Body of pancreas (tissue), 4 donors: ENCODE measurements at regions not wholly inside any gene's neighbourhood (a gene's known extent, or its start where the extent isn't known, plus 50 kb on each side); places are given as distances from the start of the nearest gene placed in this dataset.

Experiments used
- ATAC-seq: fragments of 150-250 bp; one replicate; pipeline ENCODE4 v1.9.1; 2016
- DNase-seq, 4 donors: peaks; one replicate each; pipeline ENCODE4 v3.0.0-alpha.2; 2019
- H3K27ac ChIP-seq, 4 donors: fragments of 200-600 bp; sonication (generic); 1 replicate in 3 of 4; 2 replicates in 1 of 4; pipeline versions ENCODE4 v1.5.1 to v1.6.1; 2016 to 2019; ENCODE audit warnings: mild to moderate bottlenecking in 1 of 4, mixed read lengths in 1 of 4, moderate library complexity in 1 of 4
- H3K27me3 ChIP-seq, 2 donors: fragments of 200-600 bp; sonication (generic); one replicate each; pipeline ENCODE4 v1.6.0; 2016; ENCODE audit warnings: mild to moderate bottlenecking in 1 of 2
- H3K36me3 ChIP-seq, 2 donors: fragments of 200-600 bp; sonication (generic); replicated peaks in 1 of 2; 2 replicates each; pipeline ENCODE4 v1.5.1; 2016; ENCODE audit warnings: low read depth in 2 of 2; ENCODE audit not compliant: insufficient read depth in 1 of 2
- H3K4me1 ChIP-seq: fragments of 200-600 bp; sonication (generic); one replicate; pipeline ENCODE4 v1.6.0; 2016
- H3K4me3 ChIP-seq, 2 donors: fragments of 200-600 bp; sonication (generic); 1 replicate in 1 of 2; 2 replicates in 1 of 2; pipeline ENCODE4 v1.5.1; 2016 to 2019
- H3K9me3 ChIP-seq, 3 donors: fragments of 200-600 bp; sonication (generic); 1 replicate in 2 of 3; 2 replicates in 1 of 3; pipeline ENCODE4 v1.5.1; 2016
- POLR2A ChIP-seq, 3 donors: fragments of 450-650 bp; IDR thresholded peaks; one replicate each; pipeline ENCODE4 v1.6.1; 2016; ENCODE audit warnings: antibody characterized with exemption in 3 of 3, mild to moderate bottlenecking in 2 of 3
- WGBS, 2 donors: methylation state at CpG; one replicate each; pipeline ENCODE4 v1.1.5; 2017; 5-methylcytosine and 5-hydroxymethylcytosine counted together
- intact Hi-C: fragments of 100-400 bp; cut with DNase I; formaldehyde crosslinking; loops from one replicate; pipeline ENCODE4 v1.15.1; 2023
- TF ChIP-seq, protein P1 (sequence below), 7 experiments: fragments of 450-650 bp in 4 of 7; fragments of 200-600 bp in 3 of 7; sonication (generic) in 3 of 7; IDR thresholded peaks; one replicate each; pipeline ENCODE4 v1.5.1; 2016 to 2019; ENCODE audit warnings: antibody characterized with exemption in 7 of 7

DNA sequence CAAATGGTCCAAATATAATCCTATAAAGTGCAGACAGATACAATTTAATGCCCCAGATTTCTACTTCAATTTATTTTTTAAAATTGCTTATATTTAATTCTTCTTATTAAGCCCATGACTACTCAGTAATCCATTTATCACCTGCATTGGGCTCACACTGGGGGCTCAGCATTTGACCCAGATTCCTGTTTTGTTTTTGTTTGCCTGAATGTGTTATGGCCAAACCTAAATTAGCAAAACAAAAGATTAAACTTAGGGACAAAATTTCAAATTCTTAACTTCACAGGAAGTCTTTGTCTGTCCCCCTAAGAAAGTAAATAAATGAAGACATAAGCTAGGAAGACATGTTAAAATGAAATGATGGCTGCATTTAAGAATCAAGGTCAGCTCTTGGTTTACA, 322.3 kb downstream of the RMST start:
- no peak overlapping the region for H3K27ac ChIP-seq

DNA sequence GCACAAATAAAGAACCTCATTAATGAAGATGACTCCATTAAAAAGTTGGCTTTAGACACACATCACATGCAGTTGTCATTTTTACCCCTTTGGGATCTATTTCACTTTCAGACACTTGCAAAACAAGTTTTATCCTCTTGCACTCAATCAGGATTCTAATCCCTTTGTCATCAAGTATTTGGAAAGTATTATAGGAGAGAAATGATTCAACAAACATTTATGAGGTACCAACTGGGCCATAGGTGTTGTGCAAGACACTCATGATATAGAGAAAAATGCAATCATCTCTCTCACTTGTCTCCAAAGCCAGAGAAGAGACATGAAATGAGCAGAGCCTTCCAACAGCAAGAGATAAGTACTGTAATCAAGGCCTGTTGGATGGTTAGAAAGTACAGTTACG, 327.7 kb downstream of the RMST start:
- 81 to 96% methylated on average over 1 of the region's 1 CpG for WGBS, 2 donors
- no peak overlapping the region for H3K4me3 ChIP-seq
- H3K27me3 ChIP-seq = no peaks in the 10 kb centered on the region
- H3K36me3 ChIP-seq = no peaks in the 10 kb centered on the region
- H3K27ac ChIP-seq = no peak overlapping the region
- DNase-seq = no peak
- no peak for TF ChIP-seq POLR2A (IDR thresholded peaks at IDR 0.05)
- TF ChIP-seq, protein P1, sequence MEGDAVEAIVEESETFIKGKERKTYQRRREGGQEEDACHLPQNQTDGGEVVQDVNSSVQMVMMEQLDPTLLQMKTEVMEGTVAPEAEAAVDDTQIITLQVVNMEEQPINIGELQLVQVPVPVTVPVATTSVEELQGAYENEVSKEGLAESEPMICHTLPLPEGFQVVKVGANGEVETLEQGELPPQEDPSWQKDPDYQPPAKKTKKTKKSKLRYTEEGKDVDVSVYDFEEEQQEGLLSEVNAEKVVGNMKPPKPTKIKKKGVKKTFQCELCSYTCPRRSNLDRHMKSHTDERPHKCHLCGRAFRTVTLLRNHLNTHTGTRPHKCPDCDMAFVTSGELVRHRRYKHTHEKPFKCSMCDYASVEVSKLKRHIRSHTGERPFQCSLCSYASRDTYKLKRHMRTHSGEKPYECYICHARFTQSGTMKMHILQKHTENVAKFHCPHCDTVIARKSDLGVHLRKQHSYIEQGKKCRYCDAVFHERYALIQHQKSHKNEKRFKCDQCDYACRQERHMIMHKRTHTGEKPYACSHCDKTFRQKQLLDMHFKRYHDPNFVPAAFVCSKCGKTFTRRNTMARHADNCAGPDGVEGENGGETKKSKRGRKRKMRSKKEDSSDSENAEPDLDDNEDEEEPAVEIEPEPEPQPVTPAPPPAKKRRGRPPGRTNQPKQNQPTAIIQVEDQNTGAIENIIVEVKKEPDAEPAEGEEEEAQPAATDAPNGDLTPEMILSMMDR (IDR thresholded peaks at IDR 0.05) = no peak
- H3K4me1 ChIP-seq = no peaks in the 10 kb centered on the region
- no peak for ATAC-seq
- peaks cover 0 to 7% (median 0%) of the 10 kb centered on the region in 3 donors for H3K9me3 ChIP-seq
- intact Hi-C loops = no loop called here

More for the DNA sequence above, 322.3 kb downstream of the RMST start:
- TF ChIP-seq, protein P1 (IDR thresholded peaks at IDR 0.05) = no peak
- no peak for TF ChIP-seq POLR2A (IDR thresholded peaks at IDR 0.05)
- no peaks in the 10 kb centered on the region for H3K27me3 ChIP-seq
- intact Hi-C loops = no loop called here
- no peak overlapping the region for H3K4me3 ChIP-seq
- no peaks in the 10 kb centered on the region for H3K4me1 ChIP-seq
- H3K9me3 ChIP-seq = no peaks in the 10 kb centered on the region
- H3K36me3 ChIP-seq = no peaks in the 10 kb centered on the region
- ATAC-seq (no peak), DNase-seq (no peak)

DNA sequence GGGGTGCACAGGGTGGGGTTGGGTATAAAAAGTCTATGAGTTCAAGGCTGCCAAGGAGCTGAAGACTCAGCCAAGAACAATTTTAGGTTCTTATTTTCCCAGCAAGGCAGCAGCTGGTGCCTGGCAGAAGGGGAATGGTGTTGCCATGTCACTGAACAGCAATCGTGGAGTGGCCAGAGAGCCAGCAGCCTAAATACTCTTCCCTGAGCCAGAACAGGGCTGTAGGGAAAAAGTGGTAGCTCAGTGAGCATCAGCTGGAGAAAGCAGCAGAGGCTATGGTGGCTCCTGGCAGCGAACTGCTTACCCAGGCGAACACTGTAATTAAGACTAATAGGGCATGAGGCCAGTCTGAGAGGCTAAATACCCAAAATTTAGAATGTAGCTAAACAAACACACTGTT, 334.9 kb downstream of the RMST start:
- H3K27me3 ChIP-seq = no peaks in the 10 kb centered on the region
- H3K4me1 ChIP-seq = no peaks in the 10 kb centered on the region
- no peaks in the 10 kb centered on the region for H3K36me3 ChIP-seq
- intact Hi-C loops = no loop called here
- H3K27ac ChIP-seq = no peak overlapping the region
- H3K9me3 ChIP-seq = peaks cover 0 to 7% (median 0%) of the 10 kb centered on the region in 3 donors
- 75 to 80% methylated on average over 3 of the region's 3 CpGs for WGBS, 2 donors
- ATAC-seq = no peak
- no peak for TF ChIP-seq POLR2A (IDR thresholded peaks at IDR 0.05)
- TF ChIP-seq, protein P1 (IDR thresholded peaks at IDR 0.05) = no peak
- no peak overlapping the region for H3K4me3 ChIP-seq
- DNase-seq = no peak

DNA sequence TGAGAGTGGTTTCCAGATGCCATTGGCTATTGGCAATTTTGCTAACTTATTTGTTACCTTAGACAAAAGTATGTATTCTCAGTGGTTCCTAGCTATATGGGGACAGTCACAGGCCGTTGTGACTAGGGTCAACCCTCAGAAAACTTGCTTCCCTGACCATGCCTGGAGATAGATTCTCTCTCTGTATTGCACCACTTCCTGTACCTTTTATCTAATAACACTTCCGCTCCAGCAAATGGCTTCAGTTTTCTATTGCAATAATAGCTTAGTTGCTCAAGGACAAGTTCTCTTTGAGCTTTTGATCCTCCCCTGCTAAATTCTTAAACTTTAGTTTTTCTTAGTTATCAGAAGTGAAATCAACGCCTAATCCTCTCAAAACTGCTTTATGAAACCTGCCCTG, 338.0 kb downstream of the RMST start:
- intact Hi-C loops = no loop called here
- 61 to 72% methylated on average over 3 of the region's 3 CpGs for WGBS, 2 donors
- Histone ChIP-seq H3K36me3 (no peaks in the 10 kb centered on the region), H3K4me1 (no peaks in the 10 kb centered on the region), H3K9me3 (no peaks in the 10 kb centered on the region), H3K27ac (no peak overlapping the region), H3K4me3 (no peak overlapping the region), H3K27me3 (no peaks in the 10 kb centered on the region)
- ATAC-seq = no peak
- no peak for DNase-seq
- TF ChIP-seq POLR2A (IDR thresholded peaks at IDR 0.05) = no peak
- TF ChIP-seq, protein P1 (IDR thresholded peaks at IDR 0.05) = no peak

DNA sequence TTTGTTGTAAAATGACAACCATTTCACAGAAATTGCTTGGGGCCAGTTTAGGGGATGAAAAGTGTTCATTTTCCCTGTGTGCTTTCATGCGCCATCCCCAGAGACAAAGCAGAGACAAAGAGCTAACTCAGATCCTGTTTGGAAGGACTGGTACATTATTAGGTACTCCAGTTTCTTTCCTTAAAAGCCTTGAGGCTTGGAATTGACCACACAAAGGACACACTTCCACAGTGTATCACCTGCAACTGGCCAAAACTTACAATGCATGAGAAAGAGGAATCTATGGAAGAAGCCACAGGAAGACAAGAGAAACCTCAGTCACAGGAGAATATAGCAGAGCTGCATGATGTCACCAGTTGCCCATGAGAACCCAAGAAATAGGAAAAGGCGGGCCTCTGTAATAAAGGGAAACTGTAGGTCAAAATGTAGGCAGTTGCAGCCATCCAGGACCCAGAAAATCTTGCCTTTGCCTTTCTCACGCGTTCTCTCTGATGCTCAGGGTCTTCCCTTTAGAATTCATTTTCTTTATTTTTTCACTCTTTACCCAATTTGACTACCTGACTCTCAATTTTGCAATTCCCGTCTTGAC, 339.0 kb downstream of the RMST start:
- H3K36me3 ChIP-seq = no peaks in the 10 kb centered on the region
- 84 to 87% methylated on average over 5 of the region's 5 CpGs for WGBS, 2 donors
- DNase-seq (no peak), ATAC-seq (no peak)
- H3K4me1 ChIP-seq = no peaks in the 10 kb centered on the region
- H3K4me3 ChIP-seq = no peak overlapping the region
- intact Hi-C loops = no loop called here
- no peaks in the 10 kb centered on the region for H3K9me3 ChIP-seq
- H3K27ac ChIP-seq = no peak overlapping the region
- TF ChIP-seq, protein P1 (IDR thresholded peaks at IDR 0.05) = no peak
- no peak for TF ChIP-seq POLR2A (IDR thresholded peaks at IDR 0.05)
- H3K27me3 ChIP-seq = no peaks in the 10 kb centered on the region
